Mesendoderm (in vitro differentiated cells): ENCODE measurements at regions not wholly inside any gene's neighbourhood (a gene's known extent, or its start where the extent isn't known, plus 50 kb on each side); places are given as distances from the start of the nearest gene placed in this dataset.

ENCODE experiments used
- DNase-seq: peaks from one replicate; pipeline ENCODE4 v3.0.0; 2013
- H2AK5ac ChIP-seq: 2 replicates; pipeline ENCODE4 v1.6.1; 2013; ENCODE audit warnings: low read length, inconsistent platforms
- H2BK120ac ChIP-seq: 2 replicates; pipeline ENCODE4 v1.6.1; 2013; ENCODE audit warnings: low read depth, mild to moderate bottlenecking, low read length, moderate library complexity, mixed read lengths
- H2BK15ac ChIP-seq: replicated peaks from 2 replicates; pipeline ENCODE4 v1.6.1; 2013; ENCODE audit warnings: low read depth, mild to moderate bottlenecking, moderate library complexity
- H2BK5ac ChIP-seq: 2 replicates; pipeline ENCODE4 v1.6.1; 2013; ENCODE audit warnings: low read length, inconsistent platforms
- H3K18ac ChIP-seq: 2 replicates; pipeline ENCODE4 v1.6.1; 2013; ENCODE audit warnings: mild to moderate bottlenecking, low read length, mixed read lengths
- H3K23ac ChIP-seq: one replicate; pipeline ENCODE4 v1.6.1; 2013; ENCODE audit warnings: low read length
- H3K27ac ChIP-seq: 2 replicates; pipeline ENCODE4 v1.5.1; 2013; ENCODE audit warnings: low read depth, mild to moderate bottlenecking, inconsistent platforms, low read length, moderate library complexity
- H3K27me3 ChIP-seq: 2 replicates; pipeline ENCODE4 v1.6.1; 2013; ENCODE audit warnings: low read length, control low read depth, mild to moderate bottlenecking, inconsistent platforms; ENCODE audit not compliant: insufficient read depth, poor library complexity
- H3K36me3 ChIP-seq: 2 replicates; pipeline ENCODE4 v1.6.1; 2013; ENCODE audit warnings: low read length, inconsistent platforms; ENCODE audit not compliant: control insufficient read depth, insufficient read depth
- H3K4ac ChIP-seq: one replicate; pipeline ENCODE4 v1.6.1; 2013; ENCODE audit warnings: low read depth, mild to moderate bottlenecking, low read length, moderate library complexity
- H3K4me1 ChIP-seq: 2 replicates; pipeline ENCODE4 v1.6.1; 2013; ENCODE audit warnings: low read depth, low read length, inconsistent platforms; ENCODE audit not compliant: control insufficient read depth
- H3K4me2 ChIP-seq: 2 replicates; pipeline ENCODE4 v1.6.1; 2013; ENCODE audit warnings: low read length
- H3K4me3 ChIP-seq: 2 replicates; pipeline ENCODE4 v1.5.1; 2013; ENCODE audit warnings: mild to moderate bottlenecking, low read length
- H3K56ac ChIP-seq: one replicate; pipeline ENCODE4 v1.6.1; 2013; ENCODE audit warnings: low read length
- H3K79me1 ChIP-seq: 2 replicates; pipeline ENCODE4 v1.6.1; 2013; ENCODE audit warnings: low read length, inconsistent platforms
- H3K79me2 ChIP-seq: 2 replicates; pipeline ENCODE4 v1.6.1; 2013; ENCODE audit warnings: mild to moderate bottlenecking, low read length; ENCODE audit not compliant: control insufficient read depth, insufficient read depth
- H3K9ac ChIP-seq: 2 replicates; pipeline ENCODE4 v1.6.1; 2013; ENCODE audit warnings: low read length, inconsistent platforms
- H4K5ac ChIP-seq: one replicate; pipeline ENCODE4 v1.6.1; 2013; ENCODE audit warnings: low read length
- H4K8ac ChIP-seq: one replicate; pipeline ENCODE4 v1.6.1; 2013; ENCODE audit warnings: low read depth, mild to moderate bottlenecking, control low read depth, low read length, moderate library complexity
- WGBS: extraction: QIAGEN DNeasy Blood & Tissue Kit; methylation state at CpG from one replicate; pipeline ENCODE4 v1.1.7; 2013; ENCODE audit warnings: low lambda C conversion rate, missing lambda C conversion rate; ENCODE audit not compliant: insufficient coverage; ENCODE audit errors: extremely low coverage; 5-methylcytosine and 5-hydroxymethylcytosine counted together

GRCh38 chr2:238553159-238553558 lies 126.4 kb downstream of the ASB1 start:
- Histone ChIP-seq H2BK5ac (no peak overlapping the region), H3K27me3 (no peaks in the 10 kb centered on the region), H3K4me3 (no peak overlapping the region), H3K36me3 (no peaks in the 10 kb centered on the region), H3K4me1 (peaks cover 2% of the 10 kb centered on the region), H3K79me1 (no peaks in the 10 kb centered on the region), H3K27ac (no peak overlapping the region), H2BK120ac (no peak overlapping the region), H4K5ac (no peak overlapping the region), H3K79me2 (no peaks in the 10 kb centered on the region), H3K18ac (no peak overlapping the region), H3K4me2 (no peak overlapping the region), H2AK5ac (no peak overlapping the region), H3K4ac (no peak overlapping the region), H2BK15ac (no peak overlapping the region), H3K56ac (no peak overlapping the region), H3K23ac (no peak overlapping the region), H3K9ac (no peak overlapping the region), H4K8ac (no peak overlapping the region)
- no peak for DNase-seq
- no CpG with 5 or more reads among the region's 4 CpGs for WGBS

DNA sequence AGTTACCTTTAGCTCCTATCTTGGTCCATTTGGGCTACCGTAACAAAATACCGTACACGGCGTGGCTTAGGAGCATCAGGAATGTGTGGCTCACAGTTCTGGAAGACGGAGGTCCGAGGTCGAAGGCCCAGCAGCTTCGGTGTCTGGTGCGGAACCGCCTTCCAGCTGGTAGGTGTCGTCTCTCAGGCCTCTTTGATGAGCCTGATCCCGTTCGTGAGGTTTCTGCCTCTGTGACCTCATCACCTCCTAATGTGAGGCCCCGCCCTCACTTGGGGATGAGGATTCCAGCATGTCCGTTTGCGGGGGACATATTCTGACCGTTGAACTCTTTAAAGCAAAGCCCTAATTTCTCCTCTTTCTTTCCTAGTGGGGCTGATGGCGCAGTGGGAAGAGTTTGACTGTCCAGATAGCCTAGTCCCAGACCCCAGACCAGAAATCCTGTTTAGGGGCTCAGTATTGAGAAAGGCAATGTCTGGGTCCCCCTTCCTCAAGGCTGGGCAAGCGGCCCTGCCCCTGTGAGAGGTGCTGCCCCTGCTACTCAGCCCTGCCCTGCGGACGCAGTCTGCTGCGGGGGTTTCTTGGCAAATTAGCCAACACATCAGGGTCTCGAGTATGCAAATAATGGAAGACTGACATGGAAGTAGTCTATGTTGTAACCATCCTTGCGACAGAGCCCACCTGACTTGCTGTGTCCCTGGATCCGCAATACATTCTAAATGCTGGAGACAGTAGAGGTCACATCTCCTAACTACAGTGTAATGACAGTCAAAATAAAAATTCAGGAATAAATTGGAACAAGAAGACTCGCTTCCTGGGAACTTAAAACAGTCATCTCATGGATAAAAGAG lies 128.0 kb downstream of the ASB1 start:
- Histone ChIP-seq H2BK15ac (no peak overlapping the region), H3K79me1 (no peaks in the 10 kb centered on the region), H3K4ac (no peak overlapping the region), H3K79me2 (no peaks in the 10 kb centered on the region), H2BK5ac (no peak overlapping the region), H2BK120ac (no peak overlapping the region), H3K9ac (peak overlapping the region; percentile 26), H3K36me3 (no peaks in the 10 kb centered on the region), H4K8ac (no peak overlapping the region), H3K27me3 (no peaks in the 10 kb centered on the region), H3K56ac (peak overlapping the region; percentile 1), H4K5ac (no peak overlapping the region), H3K27ac (no peak overlapping the region), H3K23ac (no peak overlapping the region), H3K4me1 (peaks cover 2% of the 10 kb centered on the region), H2AK5ac (no peak overlapping the region), H3K4me2 (peak overlapping the region; percentile 18), H3K4me3 (no peak overlapping the region), H3K18ac (no peak overlapping the region)
- WGBS = no CpG with 5 or more reads among the region's 26 CpGs
- peak; percentile 72 for DNase-seq

DNA sequence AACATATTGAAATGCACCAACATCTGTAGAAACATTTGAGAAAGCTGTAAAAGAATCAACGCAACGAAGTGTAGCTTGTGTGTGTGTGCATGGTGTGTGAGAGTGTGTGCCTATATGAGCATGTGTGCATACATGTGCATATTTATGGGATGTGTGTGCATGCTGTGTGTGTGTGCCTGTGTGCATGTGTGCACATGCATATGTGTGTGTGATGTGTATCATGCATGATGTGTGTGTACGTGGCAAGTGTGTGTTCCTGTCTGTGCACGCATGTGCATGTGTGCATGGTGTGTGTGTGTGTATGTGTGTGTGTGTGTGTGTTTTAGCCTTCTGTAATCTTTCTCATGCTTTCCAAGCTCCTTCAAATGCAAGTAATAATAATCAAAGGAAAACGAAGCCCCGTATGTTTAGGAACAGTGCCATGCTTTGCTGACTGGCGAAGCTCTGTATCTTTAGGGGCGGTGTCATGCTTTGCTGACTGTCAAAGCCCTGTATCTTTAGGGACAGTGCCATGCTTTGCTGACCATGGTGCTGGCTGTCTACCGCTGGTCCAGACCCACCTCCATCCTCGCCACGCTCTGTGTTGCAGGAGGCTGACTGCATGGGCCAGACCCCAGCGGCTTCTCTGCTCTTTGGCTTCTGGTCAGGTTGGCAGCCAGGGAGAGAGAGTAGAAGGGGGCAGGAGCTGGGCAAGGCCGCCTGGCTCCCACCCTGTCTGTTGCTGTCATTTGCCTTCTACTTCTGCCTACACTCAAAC lies 129.2 kb downstream of the ASB1 start:
- Histone ChIP-seq H3K27ac (no peak overlapping the region), H4K5ac (no peak overlapping the region), H3K79me2 (no peaks in the 10 kb centered on the region), H3K36me3 (no peaks in the 10 kb centered on the region), H3K4ac (no peak overlapping the region), H2BK15ac (no peak overlapping the region), H3K18ac (no peak overlapping the region), H2AK5ac (no peak overlapping the region), H3K27me3 (no peaks in the 10 kb centered on the region), H3K4me3 (no peak overlapping the region), H3K79me1 (no peaks in the 10 kb centered on the region), H3K56ac (no peak overlapping the region), H3K23ac (no peak overlapping the region), H3K4me1 (peaks cover 2% of the 10 kb centered on the region), H2BK5ac (no peak overlapping the region), H4K8ac (no peak overlapping the region), H3K4me2 (no peak overlapping the region), H2BK120ac (no peak overlapping the region), H3K9ac (no peak overlapping the region)
- WGBS = no CpG with 5 or more reads among the region's 13 CpGs
- no peak for DNase-seq

DNA sequence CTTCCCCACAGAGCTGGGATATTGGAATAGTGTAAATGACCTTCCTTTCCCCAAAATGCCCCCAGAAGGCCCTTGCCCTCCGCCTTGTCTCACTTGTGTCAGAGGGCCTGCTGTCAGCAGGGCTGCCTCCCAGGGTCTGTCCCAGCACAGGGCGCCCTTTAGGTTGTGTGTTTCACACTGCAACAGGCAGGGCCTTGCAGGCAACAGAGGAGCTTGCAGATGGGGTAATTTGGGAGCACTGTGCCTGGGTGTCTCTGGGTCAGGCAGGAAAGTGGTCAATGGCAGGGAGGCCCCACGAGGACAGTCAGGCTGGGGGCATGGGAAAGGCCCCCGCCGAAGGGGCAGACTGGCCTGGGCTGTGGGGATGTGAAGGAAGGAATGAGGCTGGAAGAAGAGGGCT lies 130.7 kb downstream of the ASB1 start:
- Histone ChIP-seq H3K79me2 (no peaks in the 10 kb centered on the region), H3K4me2 (no peak overlapping the region), H2BK5ac (no peak overlapping the region), H3K9ac (no peak overlapping the region), H4K8ac (no peak overlapping the region), H3K4me3 (no peak overlapping the region), H3K18ac (no peak overlapping the region), H3K27ac (no peak overlapping the region), H3K36me3 (no peaks in the 10 kb centered on the region), H2BK120ac (no peak overlapping the region), H2BK15ac (no peak overlapping the region), H3K4me1 (peaks cover 2% of the 10 kb centered on the region), H2AK5ac (no peak overlapping the region), H3K23ac (no peak overlapping the region), H4K5ac (no peak overlapping the region), H3K79me1 (no peaks in the 10 kb centered on the region), H3K4ac (no peak overlapping the region), H3K56ac (no peak overlapping the region), H3K27me3 (no peaks in the 10 kb centered on the region)
- no peak for DNase-seq
- no CpG with 5 or more reads among the region's 5 CpGs for WGBS

DNA sequence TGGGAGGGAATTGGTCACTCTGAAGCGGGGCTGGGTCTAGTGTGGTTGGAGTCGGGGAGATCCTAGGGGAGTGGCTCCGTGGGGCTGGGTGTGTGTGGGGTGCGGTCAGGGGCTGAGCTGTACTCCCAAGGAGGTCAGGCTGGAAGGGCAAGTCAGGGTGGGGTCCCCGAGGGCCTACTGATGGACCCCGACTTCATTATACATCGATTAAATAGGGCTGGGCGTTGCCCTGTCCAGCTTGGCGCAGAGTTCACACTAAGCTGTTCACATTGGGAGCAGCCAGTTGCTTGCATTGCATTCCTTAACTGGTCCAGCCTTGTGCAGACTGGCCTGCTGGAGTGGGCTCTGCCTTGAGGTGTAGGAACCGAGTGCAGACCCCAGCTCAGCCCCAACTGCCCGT lies 131.2 kb downstream of the ASB1 start:
- no peaks in the 10 kb centered on the region for H3K36me3 ChIP-seq
- H3K79me2 ChIP-seq = no peaks in the 10 kb centered on the region
- peaks cover 2% of the 10 kb centered on the region for H3K4me1 ChIP-seq
- no peak overlapping the region for H4K8ac ChIP-seq
- H2BK15ac ChIP-seq = no peak overlapping the region
- H2AK5ac ChIP-seq = no peak overlapping the region
- no peak overlapping the region for H3K56ac ChIP-seq
- no peak overlapping the region for H3K4ac ChIP-seq
- no peak overlapping the region for H3K9ac ChIP-seq
- no peaks in the 10 kb centered on the region for H3K79me1 ChIP-seq
- no peak overlapping the region for H2BK120ac ChIP-seq
- no peak overlapping the region for H3K27ac ChIP-seq
- no peak overlapping the region for H2BK5ac ChIP-seq
- no peak for DNase-seq
- no peak overlapping the region for H3K18ac ChIP-seq
- no peak overlapping the region for H3K4me3 ChIP-seq
- no peak overlapping the region for H3K23ac ChIP-seq
- no peaks in the 10 kb centered on the region for H3K27me3 ChIP-seq
- H3K4me2 ChIP-seq = no peak overlapping the region
- no peak overlapping the region for H4K5ac ChIP-seq
- WGBS = no CpG with 5 or more reads among the region's 11 CpGs
